ENCODE measurements at regions not wholly inside any gene's neighbourhood (a gene's known extent, or its start where the extent isn't known, plus 50 kb on each side); places are given as distances from the start of the nearest gene placed in this dataset.
"Not testable (repeated sequence)": the region's sequence is repeated elsewhere in the genome, so short reads cannot be mapped to it uniquely, and the experiment has no call there.

DNA sequence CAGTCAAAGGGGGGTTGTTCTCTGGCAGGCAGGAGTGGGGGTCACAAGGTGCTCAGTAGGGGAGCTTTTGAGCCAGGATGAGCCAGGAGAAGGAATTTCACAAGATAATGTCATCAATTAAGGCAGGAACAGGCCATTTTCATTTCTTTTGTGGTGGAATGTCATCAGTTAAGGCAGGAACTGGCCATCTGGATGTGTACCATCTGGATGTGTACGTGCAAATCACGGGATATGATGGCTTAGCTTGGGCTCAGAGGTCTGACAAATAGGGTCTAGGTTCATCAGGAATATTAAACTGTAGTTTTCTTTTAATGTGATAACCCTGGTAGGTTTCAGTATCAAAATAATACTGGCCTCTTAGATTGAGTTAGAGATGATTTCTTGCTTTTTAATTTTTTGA, 752.4 kb upstream of the ANO3 start:
- TF ChIP-seq POLR2A (IDR thresholded peaks at IDR 0.05; ENCODE audit: low read depth), result not testable (repeated sequence)
- TF ChIP-seq, protein P1, sequence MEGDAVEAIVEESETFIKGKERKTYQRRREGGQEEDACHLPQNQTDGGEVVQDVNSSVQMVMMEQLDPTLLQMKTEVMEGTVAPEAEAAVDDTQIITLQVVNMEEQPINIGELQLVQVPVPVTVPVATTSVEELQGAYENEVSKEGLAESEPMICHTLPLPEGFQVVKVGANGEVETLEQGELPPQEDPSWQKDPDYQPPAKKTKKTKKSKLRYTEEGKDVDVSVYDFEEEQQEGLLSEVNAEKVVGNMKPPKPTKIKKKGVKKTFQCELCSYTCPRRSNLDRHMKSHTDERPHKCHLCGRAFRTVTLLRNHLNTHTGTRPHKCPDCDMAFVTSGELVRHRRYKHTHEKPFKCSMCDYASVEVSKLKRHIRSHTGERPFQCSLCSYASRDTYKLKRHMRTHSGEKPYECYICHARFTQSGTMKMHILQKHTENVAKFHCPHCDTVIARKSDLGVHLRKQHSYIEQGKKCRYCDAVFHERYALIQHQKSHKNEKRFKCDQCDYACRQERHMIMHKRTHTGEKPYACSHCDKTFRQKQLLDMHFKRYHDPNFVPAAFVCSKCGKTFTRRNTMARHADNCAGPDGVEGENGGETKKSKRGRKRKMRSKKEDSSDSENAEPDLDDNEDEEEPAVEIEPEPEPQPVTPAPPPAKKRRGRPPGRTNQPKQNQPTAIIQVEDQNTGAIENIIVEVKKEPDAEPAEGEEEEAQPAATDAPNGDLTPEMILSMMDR (IDR thresholded peaks at IDR 0.05), result not testable (repeated sequence)
